WERI-Rb-1 (cell line): ENCODE measurements at regions not wholly inside any gene's neighbourhood (a gene's known extent, or its start where the extent isn't known, plus 50 kb on each side); places are given as distances from the start of the nearest gene placed in this dataset.

Source experiments
- DNase-seq: peaks from one replicate; pipeline ENCODE4 v3.0.0-alpha.2; 2020
- H3K27ac ChIP-seq: fragments of 250-450 bp; sonication (Bioruptor Pico); 2 replicates; pipeline ENCODE4 v1.5.1; 2020; ENCODE audit warnings: mild to moderate bottlenecking, moderate library complexity
- H3K27me3 ChIP-seq: fragments of 250-450 bp; sonication (Bioruptor Pico); 2 replicates; pipeline ENCODE4 v1.5.1; 2021; ENCODE audit warnings: mild to moderate bottlenecking, low read depth, moderate library complexity; ENCODE audit not compliant: insufficient read depth, severe bottlenecking
- H3K36me3 ChIP-seq: fragments of 250-450 bp; sonication (Bioruptor Pico); 2 replicates; pipeline ENCODE4 v1.5.1; 2020; ENCODE audit warnings: mild to moderate bottlenecking, moderate library complexity
- H3K4me3 ChIP-seq: 2 replicates; pipeline ENCODE4 v1.5.1; 2011; ENCODE audit warnings: low read depth, mild to moderate bottlenecking, control low read depth, low read length
- H3K9me3 ChIP-seq: fragments of 250-450 bp; sonication (Bioruptor Pico); 2 replicates; pipeline ENCODE4 v1.5.1; 2021; ENCODE audit warnings: mild to moderate bottlenecking, moderate library complexity; ENCODE audit not compliant: severe bottlenecking
- CTCF ChIP-seq: IDR thresholded peaks from 2 replicates; pipeline ENCODE4 v1.5.1; 2011; ENCODE audit warnings: low read depth, mild to moderate bottlenecking, control low read depth, inconsistent platforms, low read length

- TF ChIP-seq CTCF: no peak
- Histone ChIP-seq H3K9me3 (no peaks in the 10 kb centered on the region), H3K27ac (peak overlapping the region; percentile 45; the same call in 1 of the 2 replicates), H3K27me3 (no peaks in the 10 kb centered on the region), H3K36me3 (no peaks in the 10 kb centered on the region), H3K4me3 (no peak overlapping the region)
- peak; percentile 81 for DNase-seq
Observed at GRCh38 chr5:136769093-136769492, 403.7 kb upstream of the TRPC7 start.

- TF ChIP-seq CTCF: no peak
- no peak overlapping the region for H3K4me3 ChIP-seq
- no peak overlapping the region; the same call in 1 of the 2 replicates for H3K27ac ChIP-seq
- DNase-seq: no peak
- no peaks in the 10 kb centered on the region for H3K27me3 ChIP-seq
- H3K36me3 ChIP-seq: no peaks in the 10 kb centered on the region
- H3K9me3 ChIP-seq: no peaks in the 10 kb centered on the region
Observed at GRCh38 chr5:136768457-136768856, 403.1 kb upstream of the TRPC7 start.

GRCh38 chr5:136766456-136766855, 401.1 kb upstream of the TRPC7 start:
- no peak overlapping the region for H3K27ac ChIP-seq
- no peaks in the 10 kb centered on the region for H3K36me3 ChIP-seq
- H3K9me3 ChIP-seq: no peaks in the 10 kb centered on the region
- no peak for TF ChIP-seq CTCF
- H3K4me3 ChIP-seq: no peak overlapping the region
- H3K27me3 ChIP-seq: no peaks in the 10 kb centered on the region
- no peak for DNase-seq

GRCh38 chr5:136764601-136765000, 399.3 kb upstream of the TRPC7 start:
- Histone ChIP-seq H3K36me3 (no peaks in the 10 kb centered on the region), H3K27ac (no peak overlapping the region), H3K9me3 (no peaks in the 10 kb centered on the region), H3K27me3 (no peaks in the 10 kb centered on the region), H3K4me3 (no peak overlapping the region)
- TF ChIP-seq CTCF: no peak
- no peak for DNase-seq

GRCh38 chr5:136763548-136763947, 398.2 kb upstream of the TRPC7 start:
- no peak for TF ChIP-seq CTCF
- Histone ChIP-seq H3K36me3 (no peaks in the 10 kb centered on the region), H3K4me3 (no peak overlapping the region), H3K27me3 (no peaks in the 10 kb centered on the region), H3K27ac (no peak overlapping the region), H3K9me3 (no peaks in the 10 kb centered on the region)
- DNase-seq: no peak

GRCh38 chr5:136754216-136754615, 388.9 kb upstream of the TRPC7 start:
- H3K27ac ChIP-seq: no peak overlapping the region
- no peaks in the 10 kb centered on the region for H3K9me3 ChIP-seq
- H3K27me3 ChIP-seq: no peaks in the 10 kb centered on the region
- no peak for TF ChIP-seq CTCF
- no peaks in the 10 kb centered on the region for H3K36me3 ChIP-seq
- no peak for DNase-seq
- H3K4me3 ChIP-seq: no peak overlapping the region
